ENCODE measurements at regions not wholly inside any gene's neighbourhood (a gene's known extent, or its start where the extent isn't known, plus 50 kb on each side); places are given as distances from the start of the nearest gene placed in this dataset.

DNA sequence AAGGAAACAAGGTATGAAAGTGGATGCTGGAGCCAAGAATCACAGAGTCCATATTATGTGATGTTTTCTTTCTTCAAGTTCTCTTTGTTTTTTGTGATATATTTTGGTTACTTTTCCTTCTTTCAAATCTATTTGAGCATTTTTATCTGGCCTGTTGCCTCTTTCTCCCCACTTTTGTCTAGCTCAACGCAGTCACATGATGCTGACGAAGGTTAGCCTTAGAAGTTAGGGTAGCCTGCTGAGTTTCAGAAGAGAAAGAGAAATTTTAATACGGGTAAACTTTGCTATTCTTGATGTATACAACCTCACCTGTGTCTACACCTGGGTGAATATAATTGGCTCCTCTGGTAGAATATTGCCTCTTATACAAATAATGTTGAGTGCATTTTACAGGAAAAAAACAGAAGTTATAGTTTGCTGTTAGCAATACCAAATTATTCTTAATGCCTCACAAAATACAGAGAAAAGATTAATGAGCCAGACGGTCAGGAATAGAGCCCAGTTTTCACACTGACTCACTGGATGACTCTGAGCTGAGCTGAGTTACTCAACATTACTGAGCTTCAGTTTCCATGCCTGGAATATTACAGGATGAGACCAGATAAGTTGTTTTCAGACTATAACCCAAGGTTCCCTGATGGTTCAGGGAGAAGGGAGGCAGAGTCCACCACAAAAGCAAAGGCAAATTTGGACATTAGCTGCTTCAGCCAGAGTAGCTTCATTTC lies 161.6 kb upstream of the BDNF start:
- no peak for TF ChIP-seq CTCF (IDR thresholded peaks at IDR 0.05; ENCODE audit: low read depth, low read length, missing control alignments)
- H3K4me3 ChIP-seq (ENCODE audit: low read depth, low read length) = no peak overlapping the region
- no peak for DNase-seq (ENCODE audit: low read depth)

GRCh38 chr11:27860811-27861210 lies 160.6 kb upstream of the BDNF start:
- TF ChIP-seq CTCF (IDR thresholded peaks at IDR 0.05; ENCODE audit: low read depth, low read length, missing control alignments) = no peak
- no peak for DNase-seq (ENCODE audit: low read depth)
- H3K4me3 ChIP-seq (ENCODE audit: low read depth, low read length) = no peak overlapping the region

GRCh38 chr11:27858866-27859265 lies 158.6 kb upstream of the BDNF start:
- no peak overlapping the region for H3K4me3 ChIP-seq (ENCODE audit: low read depth, low read length)
- TF ChIP-seq CTCF (IDR thresholded peaks at IDR 0.05; ENCODE audit: low read depth, low read length, missing control alignments) = no peak
- DNase-seq (ENCODE audit: low read depth) = no peak

DNA sequence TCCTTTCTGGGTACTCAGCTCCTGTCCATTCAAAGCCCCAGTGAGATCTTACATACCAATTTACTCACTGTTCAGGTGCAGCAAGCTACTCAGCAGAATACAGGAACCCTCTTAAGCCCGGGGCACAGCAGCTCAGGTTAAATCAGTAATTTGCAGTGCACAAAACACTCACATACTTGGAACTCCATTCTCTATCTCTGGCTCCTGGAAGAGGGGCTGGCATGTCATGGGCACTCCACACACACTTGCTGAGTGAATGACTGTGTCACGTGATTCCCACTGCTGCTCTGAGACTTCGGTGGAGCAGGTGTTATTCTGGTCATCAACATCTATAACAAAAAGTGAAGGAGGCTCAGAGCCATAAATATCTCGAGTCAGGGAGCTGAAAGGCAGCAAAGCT lies 157.3 kb upstream of the BDNF start:
- DNase-seq (ENCODE audit: low read depth) = no peak
- no peak for TF ChIP-seq CTCF (IDR thresholded peaks at IDR 0.05; ENCODE audit: low read depth, low read length, missing control alignments)

DNA sequence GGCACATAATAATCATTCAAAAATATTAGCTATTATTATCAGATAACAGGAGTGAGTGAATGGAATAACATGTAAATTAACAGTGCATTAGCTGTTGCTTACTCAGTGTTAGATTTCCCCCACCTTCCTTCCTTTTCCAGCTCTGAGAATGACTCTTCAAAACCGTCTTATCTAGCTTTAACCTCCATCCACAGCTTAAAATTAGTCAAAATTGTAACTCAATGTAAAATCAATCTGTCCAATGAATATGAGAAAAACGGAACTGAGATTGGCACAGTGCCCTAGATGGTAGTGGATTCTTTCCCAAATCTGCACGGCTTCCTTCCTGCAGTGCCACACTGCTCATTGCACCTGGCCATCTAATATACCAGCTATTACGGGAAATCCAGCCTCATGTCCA lies 156.8 kb upstream of the BDNF start:
- no peak for DNase-seq (ENCODE audit: low read depth)
- H3K4me3 ChIP-seq (ENCODE audit: low read depth, low read length) = no peak overlapping the region
- no peak for TF ChIP-seq CTCF (IDR thresholded peaks at IDR 0.05; ENCODE audit: low read depth, low read length, missing control alignments)

More for the DNA sequence above, 157.3 kb upstream of the BDNF start:
- H3K4me3 ChIP-seq (ENCODE audit: low read depth, low read length) = no peak overlapping the region

DNA sequence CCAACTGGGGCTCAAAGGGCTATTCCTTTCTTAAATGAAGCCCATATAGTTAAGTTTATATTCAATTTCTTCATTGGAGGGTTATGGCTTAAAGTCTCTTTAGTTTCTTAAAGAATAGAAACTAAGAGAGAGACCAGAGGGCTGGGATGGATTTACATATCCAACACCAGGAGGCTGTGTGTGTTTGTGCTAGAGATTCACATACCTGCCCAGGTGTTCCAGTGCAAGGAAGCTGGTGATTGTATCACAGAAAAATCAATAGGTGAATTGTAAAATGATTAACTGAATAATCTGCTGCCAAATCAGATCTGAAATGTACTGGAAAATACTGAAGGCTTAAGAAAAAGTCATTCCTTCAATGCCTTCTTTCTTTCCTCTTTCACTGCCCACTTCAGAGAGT lies 148.2 kb upstream of the BDNF start:
- DNase-seq (ENCODE audit: low read depth) = no peak
- TF ChIP-seq CTCF (IDR thresholded peaks at IDR 0.05; ENCODE audit: low read depth, low read length, missing control alignments) = no peak

DNA sequence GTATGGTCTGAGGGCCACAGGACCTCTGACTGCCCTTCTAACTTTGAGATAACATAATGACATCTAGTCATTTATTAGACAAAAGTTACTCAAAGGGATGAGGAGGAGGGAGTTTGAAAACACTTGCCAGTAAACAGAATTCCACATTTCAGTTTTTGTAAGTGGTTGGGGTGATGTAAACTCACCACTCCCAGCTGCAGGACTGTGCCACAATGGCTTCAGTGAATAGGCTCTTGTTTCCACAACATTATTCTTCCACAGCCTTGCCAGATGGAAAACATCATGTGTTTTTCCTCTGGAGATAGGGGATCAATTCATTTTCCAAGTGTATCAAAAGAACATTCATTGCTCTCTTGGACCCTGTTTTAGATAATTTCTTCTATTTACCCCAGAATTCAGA lies 147.2 kb upstream of the BDNF start:
- no peak for DNase-seq (ENCODE audit: low read depth)
- TF ChIP-seq CTCF (IDR thresholded peaks at IDR 0.05; ENCODE audit: low read depth, low read length, missing control alignments) = no peak
- no peak overlapping the region for H3K4me3 ChIP-seq (ENCODE audit: low read depth, low read length)

More for the DNA sequence above, 148.2 kb upstream of the BDNF start:
- H3K4me3 ChIP-seq (ENCODE audit: low read depth, low read length) = no peak overlapping the region
